ENCODE measurements at regions not wholly inside any gene's neighbourhood (a gene's known extent, or its start where the extent isn't known, plus 50 kb on each side); places are given as distances from the start of the nearest gene placed in this dataset.

GRCh38 chr5:116702776-116703175 is 128.2 kb upstream of the SEMA6A start:
- no peak for DNase-seq

- DNase-seq: no peak
These were observed 124.7 kb upstream of the SEMA6A start for GRCh38 chr5:116699332-116699731.

GRCh38 chr5:116696366-116696765 is 121.7 kb upstream of the SEMA6A start:
- no peak for DNase-seq

- DNase-seq: no peak
These were observed 121.1 kb upstream of the SEMA6A start for GRCh38 chr5:116695681-116696080.

GRCh38 chr5:116686438-116686837 is 111.8 kb upstream of the SEMA6A start:
- DNase-seq: no peak

GRCh38 chr5:116685931-116686330 is 111.3 kb upstream of the SEMA6A start:
- DNase-seq: no peak

GRCh38 chr5:116685069-116685468 is 110.4 kb upstream of the SEMA6A start:
- no peak for DNase-seq

GRCh38 chr5:116681334-116682013 is 106.9 kb upstream of the SEMA6A start:
- DNase-seq: no peak

GRCh38 chr5:116675626-116675910 is 100.9 kb upstream of the SEMA6A start:
- DNase-seq: no peak

GRCh38 chr5:116674881-116675625 is 100.4 kb upstream of the SEMA6A start:
- no peak for DNase-seq

GRCh38 chr5:116673453-116673852 is 98.8 kb upstream of the SEMA6A start:
- DNase-seq: no peak

- DNase-seq: no peak
These were observed 97.6 kb upstream of the SEMA6A start for GRCh38 chr5:116672203-116672602.

GRCh38 chr5:116671211-116671736 is 96.7 kb upstream of the SEMA6A start:
- DNase-seq: no peak

GRCh38 chr5:116669261-116670031 is 94.8 kb upstream of the SEMA6A start:
- DNase-seq: no peak

- no peak for DNase-seq
These were observed 93.8 kb upstream of the SEMA6A start for GRCh38 chr5:116668390-116668789.

- no peak for DNase-seq
These were observed 92.3 kb upstream of the SEMA6A start for GRCh38 chr5:116666901-116667300.

GRCh38 chr5:116664988-116665387 is 90.4 kb upstream of the SEMA6A start:
- DNase-seq: no peak

- DNase-seq: no peak
These were observed 88.5 kb upstream of the SEMA6A start for GRCh38 chr5:116663081-116663480.

GRCh38 chr5:116661419-116661818 is 86.8 kb upstream of the SEMA6A start:
- no peak for DNase-seq

- no peak for DNase-seq
These were observed 86.3 kb upstream of the SEMA6A start for GRCh38 chr5:116660929-116661328.

GRCh38 chr5:116658830-116659229 is 84.2 kb upstream of the SEMA6A start:
- DNase-seq: no peak

- no peak for DNase-seq
These were observed 83.5 kb upstream of the SEMA6A start for GRCh38 chr5:116658141-116658540.

- no peak for DNase-seq
These were observed 80.8 kb upstream of the SEMA6A start for GRCh38 chr5:116655431-116655830.

GRCh38 chr5:116654925-116655324 is 80.3 kb upstream of the SEMA6A start:
- DNase-seq: no peak
